Activated B cell treated with CpG ODN at 0.5 μM for 24 hours (primary cell): ENCODE measurements at regions not wholly inside any gene's neighbourhood (a gene's known extent, or its start where the extent isn't known, plus 50 kb on each side); places are given as distances from the start of the nearest gene placed in this dataset.
A peak's percentile ranks its signal among the peaks of the same experiment; 100 is the strongest.
"Not testable (repeated sequence)": the region's sequence is repeated elsewhere in the genome, so short reads cannot be mapped to it uniquely, and the experiment has no call there.

ENCODE experiments used
- ATAC-seq: fragments of 200-7000 bp; cut with Tn5 transposase; one replicate; pipeline ENCODE4 v1.10.0; 2021; ENCODE audit warnings: low read depth, mild to moderate bottlenecking, moderate library complexity
- CTCF ChIA-PET: fragments of 350-600 bp; sonication (Branson Sonifier 250); formaldehyde crosslinking; loops from one replicate; lab custom pipeline; 2021; ENCODE audit warnings: antibody characterized with exemption; lab: Charles Lee
- POLR2A ChIA-PET: fragments of 350-600 bp; sonication (Branson Sonifier 250); formaldehyde crosslinking; loops from one replicate; lab custom pipeline; 2021; ENCODE audit warnings: antibody characterized with exemption; lab: Charles Lee
- DNase-seq: peaks from one replicate; pipeline ENCODE4 v3.0.0; 2022
- H3K27ac Mint-ChIP-seq: one replicate; pipeline ENCODE4 v1.8.0; 2020; ENCODE audit warnings: mixed read lengths
- H3K27me3 Mint-ChIP-seq: one replicate; pipeline ENCODE4 v1.8.0; 2021; ENCODE audit warnings: mixed read lengths
- H3K36me3 Mint-ChIP-seq: one replicate; pipeline ENCODE4 v1.8.0; 2021; ENCODE audit warnings: low read depth, mixed read lengths
- H3K4me1 Mint-ChIP-seq: one replicate; pipeline ENCODE4 v1.8.0; 2021; ENCODE audit warnings: mixed read lengths
- H3K4me3 Mint-ChIP-seq: one replicate; pipeline ENCODE4 v1.8.0; 2020; ENCODE audit warnings: mild to moderate bottlenecking, mixed read lengths
- H3K9me3 Mint-ChIP-seq: one replicate; pipeline ENCODE4 v1.8.0; 2020; ENCODE audit warnings: mixed read lengths
- CTCF ChIP-seq: fragments of 200-600 bp; IDR thresholded peaks from one replicate; pipeline ENCODE4 v1.8.0; 2022; ENCODE audit warnings: antibody characterized with exemption, mild to moderate bottlenecking
- intact Hi-C: fragments of 100-400 bp; cut with micrococcal nuclease; formaldehyde crosslinking; loops from one replicate; pipeline ENCODE4 v1.15.1; 2024

DNA sequence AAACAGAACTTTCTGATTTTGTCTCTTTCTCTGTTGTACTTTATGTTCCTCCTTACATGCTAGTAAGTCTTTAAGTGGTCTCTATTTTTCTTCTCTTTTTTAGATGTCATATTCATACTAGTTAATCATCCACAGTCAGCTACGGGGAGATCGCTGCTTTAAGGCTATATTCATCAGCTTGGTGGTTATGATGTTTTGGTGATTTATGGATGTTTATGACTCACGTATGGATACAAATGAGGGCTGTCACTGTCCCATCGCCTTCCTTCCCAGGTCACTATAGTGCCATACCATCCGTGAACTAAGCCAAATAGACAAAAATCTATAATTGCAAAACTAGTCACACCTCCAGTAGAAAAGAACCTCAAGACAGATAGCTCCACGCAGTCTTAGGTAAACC, 296.8 kb upstream of the AADAT start:
- CTCF ChIA-PET: no interaction called here
- no peaks in the 10 kb centered on the region for H3K4me1 Mint-ChIP-seq

DNA sequence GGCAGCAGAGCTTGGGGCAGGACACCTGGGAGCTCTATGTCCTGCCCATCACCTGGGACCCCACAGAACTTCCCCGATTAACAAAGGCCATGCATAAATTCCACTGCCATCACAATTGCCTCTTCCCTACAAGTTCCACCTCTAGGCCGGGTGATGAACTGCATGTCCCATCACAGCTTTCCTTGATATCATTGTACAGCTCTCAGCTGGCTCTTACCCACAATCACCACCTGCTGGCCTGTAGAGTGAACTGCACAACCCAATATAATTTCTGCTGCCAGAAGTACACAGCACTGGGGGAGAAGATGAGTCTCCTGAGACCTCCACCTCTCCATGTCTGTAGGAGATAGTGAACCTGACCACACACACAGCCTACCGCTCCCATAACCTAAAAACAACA, 285.0 kb upstream of the AADAT start:
- ATAC-seq (peak; percentile 37), DNase-seq (no peak)
- POLR2A ChIA-PET: no interaction called here
- CTCF ChIA-PET: interaction anchor here (0.8 kb wide), 1 partner anchor 115 kb away, joined by 3 read pairs; no protein-coding TSS in a partner anchor
- Mint-ChIP-seq H3K27ac (no peak overlapping the region), H3K27me3 (no peaks in the 10 kb centered on the region), H3K4me3 (no peak overlapping the region), H3K9me3 (peaks cover 7% of the 10 kb centered on the region), H3K4me1 (no peaks in the 10 kb centered on the region), H3K36me3 (no peaks in the 10 kb centered on the region)
- TF ChIP-seq CTCF: no peak
- intact Hi-C loops: no loop called here

More for the DNA sequence above, 296.8 kb upstream of the AADAT start:
- Mint-ChIP-seq H3K27me3 (no peaks in the 10 kb centered on the region), H3K27ac (no peak overlapping the region), H3K9me3 (peaks cover 10% of the 10 kb centered on the region), H3K4me3 (no peak overlapping the region), H3K36me3 (no peaks in the 10 kb centered on the region)
- ATAC-seq (no peak), DNase-seq (no peak)
- intact Hi-C loops: no loop called here
- POLR2A ChIA-PET: no interaction called here
- TF ChIP-seq CTCF: no peak

DNA sequence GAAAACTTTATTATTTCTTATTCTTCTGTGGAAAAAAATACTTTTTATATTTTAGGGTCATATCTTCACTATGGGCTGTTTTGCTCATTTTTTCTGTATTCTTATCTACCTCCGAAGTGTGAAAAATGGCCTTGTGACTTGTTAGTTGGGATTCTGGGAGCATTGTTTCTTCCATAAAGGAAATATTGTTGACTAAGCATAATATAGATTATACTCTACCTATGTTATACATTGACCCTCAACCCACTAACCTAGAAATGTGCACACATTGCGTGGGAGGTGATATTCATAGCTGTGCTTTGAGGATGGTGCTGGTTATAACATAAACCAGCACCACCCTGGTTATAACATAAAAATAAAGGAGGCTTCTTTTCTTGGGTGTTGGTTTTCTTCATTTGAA, 259.2 kb upstream of the AADAT start:
- intact Hi-C loops: no loop called here
- DNase-seq (no peak), ATAC-seq (no peak)
- H3K27me3 Mint-ChIP-seq: no peaks in the 10 kb centered on the region
- ChIA-PET CTCF (no interaction called here), POLR2A (no interaction called here)
- H3K27ac Mint-ChIP-seq: no peak overlapping the region
- no peak for TF ChIP-seq CTCF
- no peak overlapping the region for H3K4me3 Mint-ChIP-seq
- H3K4me1 Mint-ChIP-seq: no peaks in the 10 kb centered on the region
- peaks cover 2% of the 10 kb centered on the region for H3K9me3 Mint-ChIP-seq
- no peaks in the 10 kb centered on the region for H3K36me3 Mint-ChIP-seq

DNA sequence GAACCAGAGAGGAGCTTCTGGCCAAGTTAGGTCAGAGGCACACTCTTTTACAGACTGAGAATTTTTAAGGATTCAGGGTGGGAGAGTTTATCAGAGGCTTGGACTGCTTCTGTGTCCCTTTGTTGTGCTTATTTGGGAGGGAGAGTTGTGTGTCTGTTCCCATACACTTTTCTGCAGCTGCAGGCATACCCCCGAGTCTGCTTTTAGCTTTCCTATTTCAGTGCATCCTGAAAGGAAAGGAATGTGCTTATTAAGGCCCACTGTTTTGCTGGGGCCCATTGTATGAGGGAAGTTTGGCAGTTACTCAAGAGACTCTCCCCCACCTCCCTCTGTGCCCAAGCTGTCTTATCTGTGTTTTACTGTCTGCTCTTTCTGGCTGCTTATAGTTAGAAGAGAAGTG, 257.4 kb upstream of the AADAT start:
- H3K27me3 Mint-ChIP-seq, H3K27ac Mint-ChIP-seq, H3K9me3 Mint-ChIP-seq, DNase-seq, ATAC-seq, H3K4me3 Mint-ChIP-seq, intact Hi-C loops, POLR2A ChIA-PET, H3K36me3 Mint-ChIP-seq, CTCF ChIA-PET, H3K4me1 Mint-ChIP-seq: not testable (repeated sequence)

- no peak for ATAC-seq
- peaks cover 11% of the 10 kb centered on the region for H3K9me3 Mint-ChIP-seq
These were observed 249.8 kb upstream of the AADAT start for GRCh38 chr4:170339522-170339921.

More at GRCh38 chr4:170339522-170339921, 249.8 kb upstream of the AADAT start:
- DNase-seq: no peak
- no peak for TF ChIP-seq CTCF
- Mint-ChIP-seq H3K4me1 (no peaks in the 10 kb centered on the region), H3K36me3 (no peaks in the 10 kb centered on the region), H3K27ac (no peak overlapping the region), H3K27me3 (no peaks in the 10 kb centered on the region), H3K4me3 (no peak overlapping the region)
- CTCF ChIA-PET: no interaction called here
- intact Hi-C loops: no loop called here
- POLR2A ChIA-PET: no interaction called here
